Esophagus squamous epithelium (tissue), 4 donors: ENCODE measurements at regions not wholly inside any gene's neighbourhood (a gene's known extent, or its start where the extent isn't known, plus 50 kb on each side); places are given as distances from the start of the nearest gene placed in this dataset.

ENCODE experiments used
- POLR2A ChIP-seq, 4 donors: fragments of 450-650 bp; IDR thresholded peaks; one replicate each; pipeline ENCODE4 v1.6.1; 2017; ENCODE audit warnings: antibody characterized with exemption in 4 of 4, mild to moderate bottlenecking in 4 of 4, moderate library complexity in 3 of 4
- TF ChIP-seq, protein P1 (sequence below), 6 experiments: fragments of 450-650 bp in 4 of 6; fragments of 200-600 bp in 2 of 6; sonication (generic) in 2 of 6; IDR thresholded peaks; one replicate each; pipeline ENCODE4 v1.5.1; 2016 to 2019; ENCODE audit warnings: antibody characterized with exemption in 6 of 6, mild to moderate bottlenecking in 4 of 6, moderate library complexity in 4 of 6

DNA sequence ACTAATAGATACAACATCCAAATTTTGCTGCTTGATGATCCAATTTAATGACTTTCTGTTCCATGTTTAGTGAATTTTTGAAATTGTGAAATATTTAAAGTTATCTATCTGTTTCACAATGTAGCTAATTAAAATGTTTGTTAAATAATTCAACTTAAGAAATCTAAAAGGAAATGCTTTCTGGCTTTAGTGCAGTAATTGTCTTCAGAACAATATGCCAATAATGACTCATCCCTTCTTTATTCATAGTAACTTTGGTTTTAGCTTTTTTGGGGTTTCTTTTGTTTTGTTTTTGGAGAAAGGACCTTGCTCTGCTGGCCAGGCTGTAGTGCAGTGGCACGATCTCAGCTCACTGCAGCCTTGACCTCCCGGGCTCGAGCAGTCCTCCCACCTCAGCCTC is 479.2 kb upstream of the RGS6 start:
- TF ChIP-seq, protein P1, sequence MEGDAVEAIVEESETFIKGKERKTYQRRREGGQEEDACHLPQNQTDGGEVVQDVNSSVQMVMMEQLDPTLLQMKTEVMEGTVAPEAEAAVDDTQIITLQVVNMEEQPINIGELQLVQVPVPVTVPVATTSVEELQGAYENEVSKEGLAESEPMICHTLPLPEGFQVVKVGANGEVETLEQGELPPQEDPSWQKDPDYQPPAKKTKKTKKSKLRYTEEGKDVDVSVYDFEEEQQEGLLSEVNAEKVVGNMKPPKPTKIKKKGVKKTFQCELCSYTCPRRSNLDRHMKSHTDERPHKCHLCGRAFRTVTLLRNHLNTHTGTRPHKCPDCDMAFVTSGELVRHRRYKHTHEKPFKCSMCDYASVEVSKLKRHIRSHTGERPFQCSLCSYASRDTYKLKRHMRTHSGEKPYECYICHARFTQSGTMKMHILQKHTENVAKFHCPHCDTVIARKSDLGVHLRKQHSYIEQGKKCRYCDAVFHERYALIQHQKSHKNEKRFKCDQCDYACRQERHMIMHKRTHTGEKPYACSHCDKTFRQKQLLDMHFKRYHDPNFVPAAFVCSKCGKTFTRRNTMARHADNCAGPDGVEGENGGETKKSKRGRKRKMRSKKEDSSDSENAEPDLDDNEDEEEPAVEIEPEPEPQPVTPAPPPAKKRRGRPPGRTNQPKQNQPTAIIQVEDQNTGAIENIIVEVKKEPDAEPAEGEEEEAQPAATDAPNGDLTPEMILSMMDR (IDR thresholded peaks at IDR 0.05) = no peak
- no peak for TF ChIP-seq POLR2A (IDR thresholded peaks at IDR 0.05)
